ENCODE measurements at regions not wholly inside any gene's neighbourhood (a gene's known extent, or its start where the extent isn't known, plus 50 kb on each side); places are given as distances from the start of the nearest gene placed in this dataset.

DNA sequence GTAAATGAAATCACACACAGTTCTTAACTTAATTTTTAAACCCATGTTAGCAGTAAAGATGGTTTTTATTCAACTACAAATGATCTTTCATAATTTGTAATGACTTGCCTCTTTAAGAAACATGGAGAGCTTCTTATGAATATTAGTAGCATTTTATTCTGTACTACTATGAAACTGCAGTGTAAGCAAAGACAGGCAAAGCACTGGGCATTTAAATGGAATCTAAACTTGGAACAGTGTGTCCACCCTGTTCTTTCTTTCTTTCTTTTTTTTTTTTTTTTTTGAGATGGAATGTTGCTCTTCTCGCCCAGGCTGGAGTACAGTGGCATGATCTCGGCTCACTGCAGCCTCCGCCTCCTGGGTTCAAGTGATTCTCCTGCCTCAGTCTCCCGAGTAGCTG, 740.4 kb upstream of the IGFBP3 start:
- H3K27me3 ChIP-seq (replicated peaks; ENCODE audit: control insufficient read depth, insufficient read depth, low read length), result no peaks in the 10 kb centered on the region
- H3K36me3 ChIP-seq (ENCODE audit: control insufficient read depth, insufficient read depth, low read length, severe bottlenecking), result no peaks in the 10 kb centered on the region
- no peak for DNase-seq (ENCODE audit: low read depth)
- H3K9me3 ChIP-seq (ENCODE audit: control insufficient read depth, low read length), result peaks cover 7% of the 10 kb centered on the region
- H3K4me1 ChIP-seq (ENCODE audit: control insufficient read depth, insufficient read depth, low read length), result peaks cover 3% of the 10 kb centered on the region
- H3K4me3 ChIP-seq (ENCODE audit: low read length), result no peak overlapping the region
- H3K9ac ChIP-seq (ENCODE audit: low read length), result no peak overlapping the region

DNA sequence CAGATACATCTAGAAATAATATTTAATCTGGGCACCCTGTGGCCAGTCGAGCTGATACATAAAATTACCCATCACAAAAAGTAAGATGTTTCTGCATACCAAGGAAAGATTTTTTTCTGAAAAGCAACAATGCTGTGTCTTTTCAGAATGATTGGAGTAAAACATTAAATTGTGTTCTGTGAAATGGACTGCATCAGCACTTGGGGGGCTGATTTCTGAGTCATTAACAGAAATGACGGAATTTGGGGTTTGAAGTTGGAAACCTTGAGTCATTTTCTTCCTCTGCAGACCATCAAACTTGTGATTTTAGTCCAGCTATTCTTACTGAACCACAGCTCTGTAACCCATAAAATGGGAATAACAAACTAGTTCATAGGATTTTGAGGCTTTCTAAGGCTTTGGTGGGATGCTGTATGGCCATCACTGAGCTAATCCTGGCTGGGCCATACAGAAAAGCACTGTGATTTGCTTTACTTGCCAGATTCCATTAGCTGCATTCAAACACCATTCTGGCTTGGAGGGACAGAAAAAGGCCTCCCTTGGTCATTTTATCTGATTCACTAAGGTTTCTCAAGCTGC, 739.4 kb upstream of the IGFBP3 start:
- no peak overlapping the region for H3K9ac ChIP-seq (ENCODE audit: low read length)
- H3K27me3 ChIP-seq (replicated peaks; ENCODE audit: control insufficient read depth, insufficient read depth, low read length), result no peaks in the 10 kb centered on the region
- H3K36me3 ChIP-seq (ENCODE audit: control insufficient read depth, insufficient read depth, low read length, severe bottlenecking), result no peaks in the 10 kb centered on the region
- no peak overlapping the region for H3K4me3 ChIP-seq (ENCODE audit: low read length)
- H3K4me1 ChIP-seq (ENCODE audit: control insufficient read depth, insufficient read depth, low read length), result peaks cover 3% of the 10 kb centered on the region
- H3K9me3 ChIP-seq (ENCODE audit: control insufficient read depth, low read length), result peaks cover 7% of the 10 kb centered on the region
- DNase-seq (ENCODE audit: low read depth), result no peak

DNA sequence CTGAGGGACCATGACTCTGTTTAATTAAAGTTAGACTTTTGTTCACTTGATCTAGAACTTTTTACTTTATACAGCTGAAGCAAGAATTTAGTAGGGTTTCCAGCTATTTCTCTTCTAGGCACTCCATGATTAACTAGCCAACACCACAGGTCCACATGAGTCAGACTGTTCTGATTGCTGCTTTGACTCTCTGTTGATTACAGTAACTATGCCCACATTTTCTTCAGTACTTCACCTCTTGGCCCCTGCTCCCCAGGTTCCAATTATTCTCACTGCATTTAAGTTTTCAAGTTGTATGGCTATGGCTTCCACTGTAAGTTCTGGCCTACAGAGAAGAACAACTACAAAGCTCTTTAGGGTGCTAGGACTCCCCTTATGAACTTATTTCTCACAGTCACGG, 737.2 kb upstream of the IGFBP3 start:
- Histone ChIP-seq H3K9ac (ENCODE audit: low read length) (no peak overlapping the region), H3K9me3 (ENCODE audit: control insufficient read depth, low read length) (peaks cover 7% of the 10 kb centered on the region), H3K36me3 (ENCODE audit: control insufficient read depth, insufficient read depth, low read length, severe bottlenecking) (no peaks in the 10 kb centered on the region), H3K4me1 (ENCODE audit: control insufficient read depth, insufficient read depth, low read length) (peaks cover 3% of the 10 kb centered on the region), H3K27me3 (replicated peaks; ENCODE audit: control insufficient read depth, insufficient read depth, low read length) (no peaks in the 10 kb centered on the region), H3K4me3 (ENCODE audit: low read length) (no peak overlapping the region)
- no peak for DNase-seq (ENCODE audit: low read depth)

DNA sequence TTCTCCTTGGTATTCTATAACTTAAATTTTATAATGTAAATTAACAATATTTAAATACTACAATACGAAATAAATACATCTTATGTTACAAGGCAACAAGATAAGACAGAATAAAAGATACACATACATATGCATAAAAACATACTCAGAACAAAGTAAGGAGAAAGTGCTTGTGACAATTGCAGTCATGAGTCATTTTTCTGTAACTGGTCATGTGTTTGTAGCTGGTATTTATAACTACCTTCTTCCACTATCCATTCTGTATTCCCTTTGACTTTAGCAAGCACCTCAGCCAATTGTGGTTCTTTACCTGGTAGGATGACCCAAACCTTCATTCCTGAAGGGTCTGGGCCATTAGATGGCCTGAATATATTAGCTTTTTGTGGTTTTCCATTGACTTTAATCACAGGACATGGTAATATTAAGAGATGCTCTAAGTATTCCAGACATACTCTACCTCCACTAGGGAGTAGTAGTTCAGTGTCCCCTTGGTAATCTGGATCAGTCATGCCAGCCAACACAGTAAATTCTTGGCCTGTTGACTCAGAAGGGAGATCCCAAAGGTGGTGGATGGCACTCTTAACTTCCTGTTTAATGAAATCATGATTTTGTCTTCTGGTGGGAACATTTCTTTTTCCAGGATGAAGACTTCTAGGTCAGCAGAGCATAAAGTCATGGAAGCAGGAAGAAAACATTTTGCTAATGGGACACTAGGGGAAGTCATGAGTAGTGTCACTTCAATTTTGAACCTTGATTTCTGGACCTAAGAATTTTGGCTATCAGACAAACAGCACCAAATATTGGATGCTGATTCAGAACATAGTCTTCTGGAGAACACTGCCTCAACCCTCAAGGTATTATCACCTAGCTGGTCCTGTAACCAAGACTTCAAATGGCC, 733.7 kb upstream of the IGFBP3 start:
- H3K4me1 ChIP-seq (ENCODE audit: control insufficient read depth, insufficient read depth, low read length), result no peaks in the 10 kb centered on the region
- no peak overlapping the region for H3K4me3 ChIP-seq (ENCODE audit: low read length)
- DNase-seq (ENCODE audit: low read depth), result no peak
- H3K9ac ChIP-seq (ENCODE audit: low read length), result no peak overlapping the region
- H3K36me3 ChIP-seq (ENCODE audit: control insufficient read depth, insufficient read depth, low read length, severe bottlenecking), result no peaks in the 10 kb centered on the region
- H3K9me3 ChIP-seq (ENCODE audit: control insufficient read depth, low read length), result peaks cover 7% of the 10 kb centered on the region
- no peaks in the 10 kb centered on the region for H3K27me3 ChIP-seq (replicated peaks; ENCODE audit: control insufficient read depth, insufficient read depth, low read length)

DNA sequence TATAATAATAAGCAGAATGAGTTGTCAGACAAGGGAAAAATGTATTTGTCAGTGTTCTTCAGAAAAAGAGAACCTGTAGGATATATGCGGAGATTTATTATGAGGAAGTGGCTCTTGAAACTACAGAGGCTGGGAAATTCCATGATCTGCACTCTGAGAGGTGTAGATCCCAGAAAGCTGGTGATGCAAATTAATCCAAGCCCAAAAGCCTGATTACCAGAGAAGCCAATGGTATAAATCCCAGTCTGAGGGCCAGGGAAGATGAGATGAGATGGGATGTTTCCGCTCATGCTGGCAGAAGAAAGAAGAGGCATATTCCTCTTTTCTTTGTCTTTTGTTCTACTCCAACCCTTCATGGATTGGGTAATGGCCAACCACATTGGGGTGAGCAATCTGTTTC, 732.8 kb upstream of the IGFBP3 start:
- Histone ChIP-seq H3K4me3 (ENCODE audit: low read length) (no peak overlapping the region), H3K36me3 (ENCODE audit: control insufficient read depth, insufficient read depth, low read length, severe bottlenecking) (no peaks in the 10 kb centered on the region), H3K4me1 (ENCODE audit: control insufficient read depth, insufficient read depth, low read length) (no peaks in the 10 kb centered on the region), H3K9me3 (ENCODE audit: control insufficient read depth, low read length) (peaks cover under 1% of the 10 kb centered on the region), H3K9ac (ENCODE audit: low read length) (no peak overlapping the region), H3K27me3 (replicated peaks; ENCODE audit: control insufficient read depth, insufficient read depth, low read length) (no peaks in the 10 kb centered on the region)
- no peak for DNase-seq (ENCODE audit: low read depth)

DNA sequence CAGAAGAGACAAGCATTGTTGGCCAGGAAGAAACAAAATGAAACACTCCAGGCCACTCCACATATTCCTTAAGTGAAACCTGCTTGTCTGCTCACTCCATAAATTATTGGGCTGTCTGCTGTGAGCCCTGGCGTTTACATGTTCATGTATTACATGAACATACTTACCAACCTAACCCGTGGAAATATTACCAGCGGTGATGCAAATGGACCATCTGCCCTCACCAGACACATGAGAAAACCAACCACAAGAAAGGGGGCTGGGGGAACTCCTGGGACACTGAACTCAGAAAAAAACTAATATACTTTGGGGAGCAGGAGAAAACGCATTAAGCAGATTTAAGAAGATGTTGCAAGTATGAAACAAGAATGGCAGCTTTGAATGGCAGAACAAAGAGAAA, 731.2 kb upstream of the IGFBP3 start:
- DNase-seq (ENCODE audit: low read depth), result no peak
- Histone ChIP-seq H3K36me3 (ENCODE audit: control insufficient read depth, insufficient read depth, low read length, severe bottlenecking) (no peaks in the 10 kb centered on the region), H3K4me3 (ENCODE audit: low read length) (no peak overlapping the region), H3K9me3 (ENCODE audit: control insufficient read depth, low read length) (no peaks in the 10 kb centered on the region), H3K4me1 (ENCODE audit: control insufficient read depth, insufficient read depth, low read length) (no peaks in the 10 kb centered on the region), H3K9ac (ENCODE audit: low read length) (no peak overlapping the region), H3K27me3 (replicated peaks; ENCODE audit: control insufficient read depth, insufficient read depth, low read length) (no peaks in the 10 kb centered on the region)

DNA sequence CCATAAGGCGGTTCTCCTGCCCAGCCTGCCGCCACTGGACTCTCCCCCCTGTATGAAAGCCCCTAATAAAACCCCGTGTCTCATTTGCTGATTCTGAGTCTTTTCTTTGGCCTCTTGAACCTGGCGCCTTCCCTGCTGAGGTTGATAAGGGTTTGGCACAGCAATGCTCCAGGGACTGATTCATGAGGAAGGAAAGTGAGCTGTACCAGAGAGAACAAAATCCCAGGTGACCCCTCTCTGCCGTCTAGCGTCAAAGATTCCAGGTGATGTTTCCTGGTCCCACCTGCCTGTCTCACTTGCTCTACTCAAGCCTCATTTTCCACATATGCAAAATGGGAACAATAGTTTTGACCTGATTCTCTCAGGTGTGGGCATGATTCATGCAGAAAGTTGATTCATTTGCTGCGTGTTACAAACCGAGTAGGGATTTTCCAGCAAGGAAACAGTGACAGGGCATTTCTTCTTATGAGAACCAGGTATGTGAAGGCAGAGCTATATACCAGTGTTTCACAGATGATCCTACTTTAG, 730.6 kb upstream of the IGFBP3 start:
- no peak overlapping the region for H3K9ac ChIP-seq (ENCODE audit: low read length)
- DNase-seq (ENCODE audit: low read depth), result no peak

DNA sequence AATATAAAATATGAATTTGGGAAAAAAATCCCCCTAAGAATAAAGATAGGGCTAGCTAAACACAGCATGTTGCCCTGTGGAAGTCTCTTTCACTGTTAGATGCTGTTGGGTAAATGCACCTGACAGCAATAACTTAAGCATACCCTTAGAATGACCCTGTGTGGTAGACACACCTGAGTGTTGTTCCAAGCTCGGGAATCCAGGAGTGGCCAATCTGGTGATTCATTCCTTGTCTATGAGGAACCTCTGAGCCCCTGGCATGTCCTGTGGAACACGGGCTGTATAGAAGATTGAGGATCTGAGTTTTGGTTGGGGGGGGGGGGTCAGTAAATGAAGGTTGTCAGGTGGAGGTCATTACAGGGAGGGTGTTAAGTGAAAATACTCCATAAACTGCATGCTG, 730.0 kb upstream of the IGFBP3 start:
- H3K4me1 ChIP-seq (ENCODE audit: control insufficient read depth, insufficient read depth, low read length), result no peaks in the 10 kb centered on the region
- H3K27me3 ChIP-seq (replicated peaks; ENCODE audit: control insufficient read depth, insufficient read depth, low read length), result no peaks in the 10 kb centered on the region
- no peaks in the 10 kb centered on the region for H3K36me3 ChIP-seq (ENCODE audit: control insufficient read depth, insufficient read depth, low read length, severe bottlenecking)
- no peak overlapping the region for H3K9ac ChIP-seq (ENCODE audit: low read length)
- no peak overlapping the region for H3K4me3 ChIP-seq (ENCODE audit: low read length)
- no peaks in the 10 kb centered on the region for H3K9me3 ChIP-seq (ENCODE audit: control insufficient read depth, low read length)
- DNase-seq (ENCODE audit: low read depth), result no peak

More for the DNA sequence above, 730.6 kb upstream of the IGFBP3 start:
- H3K9me3 ChIP-seq (ENCODE audit: control insufficient read depth, low read length), result no peaks in the 10 kb centered on the region
- H3K36me3 ChIP-seq (ENCODE audit: control insufficient read depth, insufficient read depth, low read length, severe bottlenecking), result no peaks in the 10 kb centered on the region
- no peaks in the 10 kb centered on the region for H3K4me1 ChIP-seq (ENCODE audit: control insufficient read depth, insufficient read depth, low read length)
- no peaks in the 10 kb centered on the region for H3K27me3 ChIP-seq (replicated peaks; ENCODE audit: control insufficient read depth, insufficient read depth, low read length)
- no peak overlapping the region for H3K4me3 ChIP-seq (ENCODE audit: low read length)

DNA sequence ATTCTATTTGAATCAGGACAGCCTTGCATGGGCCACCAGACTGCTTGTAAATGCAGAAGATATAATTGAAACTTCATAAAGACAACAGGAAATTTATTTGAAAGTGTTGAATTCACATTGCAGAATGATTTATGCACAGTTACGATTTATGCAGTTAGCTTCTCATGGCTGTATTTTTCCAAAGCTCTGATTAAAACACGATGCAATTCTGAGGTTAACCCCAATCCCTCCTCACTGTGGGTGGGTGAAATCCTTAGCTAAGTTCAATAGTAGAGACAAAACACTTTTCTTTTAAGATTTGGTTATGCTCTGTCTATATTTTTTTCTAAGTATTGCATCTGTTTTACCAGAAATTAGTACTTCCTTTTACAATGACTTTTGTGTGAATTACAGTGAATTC, 728.8 kb upstream of the IGFBP3 start:
- H3K4me3 ChIP-seq (ENCODE audit: low read length), result no peak overlapping the region
- H3K4me1 ChIP-seq (ENCODE audit: control insufficient read depth, insufficient read depth, low read length), result no peaks in the 10 kb centered on the region
- no peaks in the 10 kb centered on the region for H3K36me3 ChIP-seq (ENCODE audit: control insufficient read depth, insufficient read depth, low read length, severe bottlenecking)
- H3K9ac ChIP-seq (ENCODE audit: low read length), result no peak overlapping the region
- no peaks in the 10 kb centered on the region for H3K27me3 ChIP-seq (replicated peaks; ENCODE audit: control insufficient read depth, insufficient read depth, low read length)
- no peaks in the 10 kb centered on the region for H3K9me3 ChIP-seq (ENCODE audit: control insufficient read depth, low read length)
- DNase-seq (ENCODE audit: low read depth), result no peak

DNA sequence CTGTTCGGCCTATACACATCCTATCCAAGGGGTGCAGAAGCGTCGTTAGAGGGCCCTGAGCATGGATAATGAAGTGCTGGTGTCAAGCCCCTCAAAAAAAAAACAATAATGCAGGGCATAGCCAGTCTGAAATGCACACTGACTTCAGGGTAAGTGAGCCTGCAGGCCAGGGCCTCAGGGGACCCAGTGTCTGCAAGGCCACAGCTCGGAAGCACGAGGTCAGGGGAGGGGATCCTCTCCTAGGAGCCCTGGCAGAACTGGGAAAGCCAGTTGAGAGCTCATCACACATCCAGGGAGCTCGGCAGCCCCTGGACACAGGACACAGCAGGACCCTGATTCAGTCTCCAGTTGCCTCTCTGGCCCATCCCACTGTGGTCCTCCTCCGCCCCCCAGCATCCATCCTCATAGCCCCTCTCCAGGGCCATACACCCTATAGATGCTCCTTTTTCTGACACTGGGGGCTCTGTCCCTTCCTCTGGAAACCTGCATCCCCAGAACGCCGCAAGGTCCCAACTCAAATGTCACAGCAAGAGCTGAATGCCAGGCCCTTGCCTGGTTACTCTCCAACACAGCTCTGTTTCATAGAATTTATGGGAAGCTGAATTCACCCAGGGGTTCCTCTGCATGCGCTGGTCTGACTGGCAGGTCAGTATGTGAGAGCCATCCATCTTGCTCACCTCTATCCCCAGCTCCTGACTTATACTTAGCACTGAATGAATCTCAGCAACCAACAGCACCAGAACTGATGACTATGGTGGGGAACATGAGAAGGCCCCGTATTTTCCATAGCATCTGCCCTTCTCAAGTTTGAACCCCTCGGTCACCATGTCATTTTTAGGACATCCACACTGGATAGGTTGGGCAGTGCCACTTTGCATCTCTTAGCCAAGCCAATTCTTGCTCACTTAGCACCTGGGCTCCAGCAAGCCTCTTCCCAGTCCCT, 717.0 kb upstream of the IGFBP3 start:
- H3K36me3 ChIP-seq (ENCODE audit: control insufficient read depth, insufficient read depth, low read length, severe bottlenecking), result no peaks in the 10 kb centered on the region
- H3K9me3 ChIP-seq (ENCODE audit: control insufficient read depth, low read length), result no peaks in the 10 kb centered on the region
- H3K4me3 ChIP-seq (ENCODE audit: low read length), result no peak overlapping the region
- H3K27me3 ChIP-seq (replicated peaks; ENCODE audit: control insufficient read depth, insufficient read depth, low read length), result no peaks in the 10 kb centered on the region
- no peaks in the 10 kb centered on the region for H3K4me1 ChIP-seq (ENCODE audit: control insufficient read depth, insufficient read depth, low read length)
- DNase-seq (ENCODE audit: low read depth), result no peak
- H3K9ac ChIP-seq (ENCODE audit: low read length), result no peak overlapping the region

DNA sequence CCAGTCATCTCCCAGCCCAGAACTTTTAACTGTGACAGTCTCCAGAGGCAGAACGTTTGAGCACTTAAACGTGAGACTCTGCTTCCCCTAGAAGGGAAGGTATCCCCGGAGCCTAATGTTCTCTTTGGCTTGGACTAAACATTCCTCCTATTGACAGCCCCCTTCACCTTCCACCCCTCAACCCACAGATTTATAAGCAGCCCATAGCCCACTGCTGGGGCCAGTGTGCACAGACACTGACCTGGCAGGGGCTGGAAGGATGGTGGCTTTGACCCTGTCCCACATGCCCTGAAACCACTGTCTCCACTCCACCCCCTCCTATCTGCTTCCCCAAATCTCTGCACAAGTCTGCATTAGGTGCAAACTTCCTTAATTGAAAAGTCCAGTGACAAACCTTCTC, 715.0 kb upstream of the IGFBP3 start:
- H3K36me3 ChIP-seq (ENCODE audit: control insufficient read depth, insufficient read depth, low read length, severe bottlenecking), result no peaks in the 10 kb centered on the region
- no peak for DNase-seq (ENCODE audit: low read depth)
- no peak overlapping the region for H3K4me3 ChIP-seq (ENCODE audit: low read length)

More for the DNA sequence above, 715.0 kb upstream of the IGFBP3 start:
- no peaks in the 10 kb centered on the region for H3K9me3 ChIP-seq (ENCODE audit: control insufficient read depth, low read length)
- no peaks in the 10 kb centered on the region for H3K27me3 ChIP-seq (replicated peaks; ENCODE audit: control insufficient read depth, insufficient read depth, low read length)
- no peaks in the 10 kb centered on the region for H3K4me1 ChIP-seq (ENCODE audit: control insufficient read depth, insufficient read depth, low read length)
- H3K9ac ChIP-seq (ENCODE audit: low read length), result no peak overlapping the region
